Glutamatergic neuron (in vitro differentiated cells): ENCODE measurements at regions not wholly inside any gene's neighbourhood (a gene's known extent, or its start where the extent isn't known, plus 50 kb on each side); places are given as distances from the start of the nearest gene placed in this dataset.

ENCODE experiments used
- DNase-seq: peaks from one replicate; pipeline ENCODE4 v3.0.0; 2022
- H3K27ac Mint-ChIP-seq: one replicate; pipeline ENCODE4 v1.8.0; 2020; ENCODE audit warnings: mild to moderate bottlenecking, mixed read lengths, inconsistent platforms; ENCODE audit not compliant: unreplicated experiment
- H3K27me3 Mint-ChIP-seq: one replicate; pipeline ENCODE4 v1.8.0; 2020; ENCODE audit warnings: mild to moderate bottlenecking, moderate library complexity, mixed read lengths, inconsistent platforms; ENCODE audit not compliant: unreplicated experiment
- H3K36me3 Mint-ChIP-seq: one replicate; pipeline ENCODE4 v1.8.0; 2020; ENCODE audit warnings: mild to moderate bottlenecking, mixed read lengths, inconsistent platforms; ENCODE audit not compliant: unreplicated experiment
- H3K4me1 Mint-ChIP-seq: one replicate; pipeline ENCODE4 v1.8.0; 2020; ENCODE audit warnings: mild to moderate bottlenecking, low read depth, mixed read lengths, inconsistent platforms; ENCODE audit not compliant: unreplicated experiment
- H3K4me3 Mint-ChIP-seq: one replicate; pipeline ENCODE4 v1.8.0; 2020; ENCODE audit warnings: mild to moderate bottlenecking, mixed read lengths, inconsistent platforms; ENCODE audit not compliant: unreplicated experiment
- H3K9me3 Mint-ChIP-seq: one replicate; pipeline ENCODE4 v1.8.0; 2020; ENCODE audit warnings: mild to moderate bottlenecking, moderate library complexity, mixed read lengths, inconsistent platforms; ENCODE audit not compliant: unreplicated experiment
- CTCF ChIP-seq: fragments of 200-600 bp; sonication (generic); IDR thresholded peaks from one replicate; pipeline ENCODE4 v1.5.0; 2021; ENCODE audit not compliant: partially characterized antibody, unreplicated experiment

GRCh38 chr15:56806148-56806536 lies 72.8 kb upstream of the ZNF280D start:
- no peak for TF ChIP-seq CTCF
- Mint-ChIP-seq H3K27me3 (no peaks in the 10 kb centered on the region), H3K27ac (no peak overlapping the region), H3K4me3 (no peak overlapping the region), H3K36me3 (peaks cover 19% of the 10 kb centered on the region), H3K4me1 (no peaks in the 10 kb centered on the region), H3K9me3 (peaks cover 3% of the 10 kb centered on the region)
- no peak for DNase-seq

DNA sequence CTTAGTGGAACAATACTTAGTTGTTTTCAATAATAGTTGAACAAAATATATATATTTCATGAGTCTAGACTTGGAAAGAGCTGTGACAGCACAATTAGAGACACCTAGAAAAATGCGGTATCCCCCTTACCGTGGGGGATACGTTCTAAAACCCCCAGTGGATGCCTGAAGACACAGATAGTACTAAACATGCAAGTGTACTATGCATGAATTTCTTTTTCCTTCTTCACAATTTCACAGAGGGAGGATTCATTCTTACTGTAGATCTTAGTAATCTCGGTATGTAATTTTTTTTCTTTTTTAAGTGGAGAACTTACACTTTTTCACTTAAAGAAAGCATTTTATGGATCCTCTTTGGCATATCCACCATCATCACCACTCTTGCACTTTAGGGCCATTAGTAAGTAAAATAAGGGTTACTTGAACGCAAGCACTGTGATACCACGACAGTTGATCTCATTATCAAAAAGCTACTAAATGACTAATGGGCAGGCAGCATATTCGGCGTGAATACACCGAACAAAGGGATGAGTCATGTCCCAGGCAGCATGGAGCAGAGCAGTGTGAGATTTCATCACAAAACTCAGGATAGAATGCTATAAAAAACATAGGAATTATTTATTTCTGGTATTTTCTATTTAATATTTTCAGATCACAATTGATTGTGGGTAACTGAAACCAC lies 72.3 kb upstream of the ZNF280D start:
- H3K9me3 Mint-ChIP-seq: peaks cover 3% of the 10 kb centered on the region
- no peak overlapping the region for H3K4me3 Mint-ChIP-seq
- no peak for DNase-seq
- peaks cover 19% of the 10 kb centered on the region for H3K36me3 Mint-ChIP-seq
- H3K27me3 Mint-ChIP-seq: no peaks in the 10 kb centered on the region
- no peak for TF ChIP-seq CTCF
- no peaks in the 10 kb centered on the region for H3K4me1 Mint-ChIP-seq
- H3K27ac Mint-ChIP-seq: no peak overlapping the region

DNA sequence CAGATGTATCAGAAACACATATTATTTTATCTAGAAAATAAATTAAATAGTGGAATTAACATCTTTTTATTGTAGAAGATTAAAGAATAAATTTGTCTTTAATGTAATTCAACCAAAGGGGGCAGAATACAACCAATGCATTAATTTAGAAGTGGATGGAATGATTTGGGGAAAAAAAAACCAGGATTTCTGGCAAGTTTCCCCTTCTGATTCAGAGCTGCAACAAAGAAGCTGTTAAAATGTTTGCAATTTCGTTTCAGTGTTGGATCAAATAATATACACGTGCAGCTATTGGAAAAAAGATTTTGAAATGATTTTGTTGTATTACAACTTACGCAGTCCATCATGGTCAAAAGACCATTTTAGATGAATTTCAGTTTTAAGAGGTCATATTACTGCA lies 71.6 kb upstream of the ZNF280D start:
- no peak overlapping the region for H3K27ac Mint-ChIP-seq
- H3K27me3 Mint-ChIP-seq: no peaks in the 10 kb centered on the region
- H3K4me3 Mint-ChIP-seq: no peak overlapping the region

DNA sequence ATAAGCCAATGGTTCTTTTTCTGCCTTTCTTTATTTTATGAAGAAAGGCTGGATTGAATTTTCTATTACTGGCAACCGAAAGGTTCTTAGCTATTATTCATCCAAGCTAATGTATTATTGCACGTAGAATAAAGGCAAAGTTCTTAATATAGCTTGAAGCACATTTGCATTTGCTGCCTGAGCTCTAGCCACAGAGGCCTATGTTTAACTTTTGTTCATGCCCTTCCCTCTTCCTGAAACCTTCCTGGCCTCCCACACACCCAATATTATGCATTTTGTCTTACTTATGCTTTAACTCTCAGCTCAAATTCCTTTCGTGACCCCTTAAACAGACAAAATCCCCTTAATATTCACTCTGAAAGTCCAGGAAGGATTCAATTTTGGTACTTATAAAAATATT lies 71.0 kb upstream of the ZNF280D start:
- no peak for TF ChIP-seq CTCF
- H3K27ac Mint-ChIP-seq: no peak overlapping the region
- H3K9me3 Mint-ChIP-seq: peaks cover 3% of the 10 kb centered on the region
- no peak for DNase-seq
- no peaks in the 10 kb centered on the region for H3K4me1 Mint-ChIP-seq
- peaks cover 17% of the 10 kb centered on the region for H3K36me3 Mint-ChIP-seq
- H3K27me3 Mint-ChIP-seq: no peaks in the 10 kb centered on the region
- H3K4me3 Mint-ChIP-seq: no peak overlapping the region

More for the DNA sequence above, 71.6 kb upstream of the ZNF280D start:
- TF ChIP-seq CTCF: no peak
- Mint-ChIP-seq H3K36me3 (peaks cover 19% of the 10 kb centered on the region), H3K9me3 (peaks cover 3% of the 10 kb centered on the region), H3K4me1 (no peaks in the 10 kb centered on the region)
- no peak for DNase-seq

DNA sequence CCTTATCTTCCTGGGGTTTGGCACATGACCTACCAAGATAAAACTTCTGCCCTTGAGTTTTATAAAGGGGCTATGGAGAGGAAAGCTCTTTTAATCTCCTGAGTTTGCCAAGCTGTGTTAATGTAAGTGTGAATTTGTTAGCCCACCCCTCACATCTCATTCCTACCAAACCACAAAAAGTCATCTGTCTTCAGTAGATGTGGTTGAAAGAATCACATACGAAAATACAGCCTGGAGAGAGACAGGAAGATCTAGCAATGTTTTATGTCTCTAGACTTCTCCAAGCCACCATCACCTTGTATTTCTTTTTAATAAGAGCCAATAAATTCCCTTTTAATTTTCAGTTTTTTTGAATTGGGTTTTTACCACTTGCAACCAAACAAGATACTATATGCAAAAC lies 68.9 kb upstream of the ZNF280D start:
- Mint-ChIP-seq H3K27me3 (no peaks in the 10 kb centered on the region), H3K9me3 (no peaks in the 10 kb centered on the region), H3K36me3 (no peaks in the 10 kb centered on the region), H3K4me3 (no peak overlapping the region), H3K27ac (no peak overlapping the region), H3K4me1 (no peaks in the 10 kb centered on the region)
- no peak for DNase-seq
- no peak for TF ChIP-seq CTCF
